ENCODE measurements at regions not wholly inside any gene's neighbourhood (a gene's known extent, or its start where the extent isn't known, plus 50 kb on each side); places are given as distances from the start of the nearest gene placed in this dataset.
"Not testable (repeated sequence)": the region's sequence is repeated elsewhere in the genome, so short reads cannot be mapped to it uniquely, and the experiment has no call there.

- TF ChIP-seq CTCF (IDR thresholded peaks at IDR 0.05; ENCODE audit: low read depth, low read length, missing control alignments) = no peak
- DNase-seq (ENCODE audit: low read depth) = peak; percentile 9
- H3K4me3 ChIP-seq (ENCODE audit: low read depth, low read length) = no peak overlapping the region
- in situ Hi-C loops (cut with HindIII; ENCODE audit: low sequenced_read_pairs) = no loop called here
Measured at GRCh38 chr3:39644176-39644575, 165.2 kb upstream of the MYRIP start.

- DNase-seq (ENCODE audit: low read depth); H3K4me3 ChIP-seq (ENCODE audit: low read depth, low read length); in situ Hi-C loops (cut with HindIII; ENCODE audit: low sequenced_read_pairs): not testable (repeated sequence)
Measured at GRCh38 chr3:39651256-39651655, 158.2 kb upstream of the MYRIP start.

- H3K4me3 ChIP-seq (ENCODE audit: low read depth, low read length) = no peak overlapping the region
- DNase-seq (ENCODE audit: low read depth) = no peak
- in situ Hi-C loops (cut with HindIII; ENCODE audit: low sequenced_read_pairs) = no loop called here
- TF ChIP-seq CTCF (IDR thresholded peaks at IDR 0.05; ENCODE audit: low read depth, low read length, missing control alignments) = no peak
Measured at GRCh38 chr3:39651993-39652739, 157.2 kb upstream of the MYRIP start.

- in situ Hi-C loops (cut with HindIII; ENCODE audit: low sequenced_read_pairs); H3K4me3 ChIP-seq (ENCODE audit: low read depth, low read length); DNase-seq (ENCODE audit: low read depth): not testable (repeated sequence)
Measured at GRCh38 chr3:39655718-39656117, 153.7 kb upstream of the MYRIP start.

- DNase-seq (ENCODE audit: low read depth) = no peak
- no peak for TF ChIP-seq CTCF (IDR thresholded peaks at IDR 0.05; ENCODE audit: low read depth, low read length, missing control alignments)
- in situ Hi-C loops (cut with HindIII; ENCODE audit: low sequenced_read_pairs) = no loop called here
- H3K4me3 ChIP-seq (ENCODE audit: low read depth, low read length) = no peak overlapping the region
Measured at GRCh38 chr3:39657075-39657474, 152.3 kb upstream of the MYRIP start.

GRCh38 chr3:39657775-39658174 lies 151.6 kb upstream of the MYRIP start:
- no peak for DNase-seq (ENCODE audit: low read depth)
- no peak for TF ChIP-seq CTCF (IDR thresholded peaks at IDR 0.05; ENCODE audit: low read depth, low read length, missing control alignments)
- H3K4me3 ChIP-seq (ENCODE audit: low read depth, low read length) = no peak overlapping the region
- in situ Hi-C loops (cut with HindIII; ENCODE audit: low sequenced_read_pairs) = no loop called here

- no peak overlapping the region for H3K4me3 ChIP-seq (ENCODE audit: low read depth, low read length)
- TF ChIP-seq CTCF (IDR thresholded peaks at IDR 0.05; ENCODE audit: low read depth, low read length, missing control alignments) = no peak
- no peak for DNase-seq (ENCODE audit: low read depth)
- in situ Hi-C loops (cut with HindIII; ENCODE audit: low sequenced_read_pairs) = no loop called here
Measured at GRCh38 chr3:39664931-39665330, 144.5 kb upstream of the MYRIP start.

- H3K4me3 ChIP-seq (ENCODE audit: low read depth, low read length) = no peak overlapping the region
- TF ChIP-seq CTCF (IDR thresholded peaks at IDR 0.05; ENCODE audit: low read depth, low read length, missing control alignments) = no peak
- DNase-seq (ENCODE audit: low read depth) = no peak
- in situ Hi-C loops (cut with HindIII; ENCODE audit: low sequenced_read_pairs) = no loop called here
Measured at GRCh38 chr3:39665441-39665840, 144.0 kb upstream of the MYRIP start.
